ENCODE measurements at regions not wholly inside any gene's neighbourhood (a gene's known extent, or its start where the extent isn't known, plus 50 kb on each side); places are given as distances from the start of the nearest gene placed in this dataset.

GRCh38 chr4:177961761-177962380 is 519.6 kb upstream of the AGA start:
- DNase-seq (ENCODE audit: insufficient read length) (no peak), FAIRE-seq (no peak)
- no peak for TF ChIP-seq POLR2AphosphoS5 (IDR thresholded peaks at IDR 0.05; ENCODE audit: low read depth, low read length)

GRCh38 chr4:177964061-177964460 is 521.8 kb upstream of the AGA start:
- TF ChIP-seq POLR2AphosphoS5 (IDR thresholded peaks at IDR 0.05; ENCODE audit: low read depth, low read length) = no peak
- TF ChIP-seq TAF1 (IDR thresholded peaks at IDR 0.05; ENCODE audit: borderline replicate concordance, low read depth, low read length) = no peak
- no peak for TF ChIP-seq POLR2A (IDR thresholded peaks at IDR 0.05; ENCODE audit: low read depth, low read length)
- FAIRE-seq (no peak), DNase-seq (ENCODE audit: insufficient read length) (no peak)

- no peak for DNase-seq (ENCODE audit: insufficient read length)
- no peak for FAIRE-seq
- TF ChIP-seq POLR2AphosphoS5 (IDR thresholded peaks at IDR 0.05; ENCODE audit: low read depth, low read length) = no peak
- no peak for TF ChIP-seq TAF1 (IDR thresholded peaks at IDR 0.05; ENCODE audit: borderline replicate concordance, low read depth, low read length)
- TF ChIP-seq POLR2A (IDR thresholded peaks at IDR 0.05; ENCODE audit: low read depth, low read length) = no peak
These were observed 522.5 kb upstream of the AGA start for GRCh38 chr4:177964693-177965168.

- no peak for DNase-seq (ENCODE audit: insufficient read length)
- TF ChIP-seq POLR2A (IDR thresholded peaks at IDR 0.05; ENCODE audit: low read depth, low read length) (no peak), TAF1 (IDR thresholded peaks at IDR 0.05; ENCODE audit: borderline replicate concordance, low read depth, low read length) (no peak)
- FAIRE-seq = no peak
These were observed 525.1 kb upstream of the AGA start for GRCh38 chr4:177967328-177967727.

GRCh38 chr4:177968817-177969442 is 526.7 kb upstream of the AGA start:
- TF ChIP-seq TAF1 (IDR thresholded peaks at IDR 0.05; ENCODE audit: borderline replicate concordance, low read depth, low read length) (no peak), POLR2A (IDR thresholded peaks at IDR 0.05; ENCODE audit: low read depth, low read length) (no peak), POLR2AphosphoS5 (IDR thresholded peaks at IDR 0.05; ENCODE audit: low read depth, low read length) (no peak)
- DNase-seq (ENCODE audit: insufficient read length) = no peak
- no peak for FAIRE-seq

GRCh38 chr4:177974461-177974860 is 532.2 kb upstream of the AGA start:
- TF ChIP-seq POLR2A (IDR thresholded peaks at IDR 0.05; ENCODE audit: low read depth, low read length) (no peak), TAF1 (IDR thresholded peaks at IDR 0.05; ENCODE audit: borderline replicate concordance, low read depth, low read length) (no peak), POLR2AphosphoS5 (IDR thresholded peaks at IDR 0.05; ENCODE audit: low read depth, low read length) (no peak)
- DNase-seq (ENCODE audit: insufficient read length) (no peak), FAIRE-seq (no peak)

- TF ChIP-seq POLR2A (IDR thresholded peaks at IDR 0.05; ENCODE audit: low read depth, low read length) (no peak), POLR2AphosphoS5 (IDR thresholded peaks at IDR 0.05; ENCODE audit: low read depth, low read length) (no peak), TAF1 (IDR thresholded peaks at IDR 0.05; ENCODE audit: borderline replicate concordance, low read depth, low read length) (no peak)
- no peak for FAIRE-seq
- DNase-seq (ENCODE audit: insufficient read length) = no peak
These were observed 533.2 kb upstream of the AGA start for GRCh38 chr4:177975315-177975987.

GRCh38 chr4:177986236-177986635 is 544.0 kb upstream of the AGA start:
- DNase-seq (ENCODE audit: insufficient read length) (no peak), FAIRE-seq (no peak)
- TF ChIP-seq POLR2A (IDR thresholded peaks at IDR 0.05; ENCODE audit: low read depth, low read length) (no peak), POLR2AphosphoS5 (IDR thresholded peaks at IDR 0.05; ENCODE audit: low read depth, low read length) (no peak), TAF1 (IDR thresholded peaks at IDR 0.05; ENCODE audit: borderline replicate concordance, low read depth, low read length) (no peak)

GRCh38 chr4:177987896-177988295 is 545.7 kb upstream of the AGA start:
- TF ChIP-seq POLR2A (IDR thresholded peaks at IDR 0.05; ENCODE audit: low read depth, low read length) = no peak
- no peak for TF ChIP-seq POLR2AphosphoS5 (IDR thresholded peaks at IDR 0.05; ENCODE audit: low read depth, low read length)
- no peak for TF ChIP-seq TAF1 (IDR thresholded peaks at IDR 0.05; ENCODE audit: borderline replicate concordance, low read depth, low read length)
- no peak for FAIRE-seq
- no peak for DNase-seq (ENCODE audit: insufficient read length)

- TF ChIP-seq POLR2A (IDR thresholded peaks at IDR 0.05; ENCODE audit: low read depth, low read length) (no peak), POLR2AphosphoS5 (IDR thresholded peaks at IDR 0.05; ENCODE audit: low read depth, low read length) (no peak), TAF1 (IDR thresholded peaks at IDR 0.05; ENCODE audit: borderline replicate concordance, low read depth, low read length) (no peak)
- no peak for FAIRE-seq
- no peak for DNase-seq (ENCODE audit: insufficient read length)
These were observed 547.4 kb upstream of the AGA start for GRCh38 chr4:177989503-177990201.

- no peak for FAIRE-seq
- DNase-seq (ENCODE audit: insufficient read length) = no peak
- TF ChIP-seq POLR2AphosphoS5 (IDR thresholded peaks at IDR 0.05; ENCODE audit: low read depth, low read length) (no peak), TAF1 (IDR thresholded peaks at IDR 0.05; ENCODE audit: borderline replicate concordance, low read depth, low read length) (no peak), POLR2A (IDR thresholded peaks at IDR 0.05; ENCODE audit: low read depth, low read length) (no peak)
These were observed 560.9 kb upstream of the AGA start for GRCh38 chr4:178003098-178003657.
